GM19452 (cell line): ENCODE measurements at regions not wholly inside any gene's neighbourhood (a gene's known extent, or its start where the extent isn't known, plus 50 kb on each side); places are given as distances from the start of the nearest gene placed in this dataset.

Experiments used
- ATAC-seq: cut with Tn5 transposase; IDR thresholded peaks from one replicate; pipeline ENCODE4 v1.9.1; 2021; ENCODE audit not compliant: unreplicated experiment

DNA sequence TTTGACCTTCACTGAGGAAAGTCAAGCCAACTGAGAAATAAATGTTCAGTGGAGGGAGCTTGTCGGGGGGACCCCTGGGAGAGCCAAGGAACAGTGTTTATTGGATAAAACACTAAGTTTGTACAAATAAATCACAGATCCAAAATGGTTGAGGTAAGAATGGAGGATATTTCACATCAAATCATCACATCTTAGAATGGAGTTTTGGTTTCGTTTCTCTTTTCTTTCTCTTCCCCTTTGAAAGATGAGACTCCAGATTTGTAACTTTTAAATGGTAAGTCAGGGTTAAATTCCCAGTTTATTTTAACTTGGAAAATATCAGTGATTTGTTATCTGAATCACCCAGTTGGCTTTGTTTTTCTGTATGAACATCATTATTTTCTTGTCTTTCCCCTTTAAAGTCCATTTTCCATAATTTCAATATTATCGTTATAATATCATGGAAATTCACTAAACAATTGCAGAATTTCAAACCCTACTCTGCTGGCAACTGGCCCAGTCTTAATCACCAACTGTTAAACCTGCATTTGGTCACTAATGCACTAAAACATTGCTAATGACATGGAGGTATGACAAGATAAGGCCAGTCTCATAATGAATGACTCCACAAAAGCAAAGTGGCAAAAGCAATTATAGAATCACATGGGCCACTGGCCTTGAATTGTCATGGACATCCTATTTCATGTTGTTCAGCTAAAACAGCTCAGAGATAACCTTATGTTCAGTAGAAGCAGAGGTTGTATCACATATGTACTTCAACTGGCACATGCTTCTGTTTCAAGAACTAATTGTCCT, 295.1 kb downstream of the SHOX2 start:
- no peak for ATAC-seq

DNA sequence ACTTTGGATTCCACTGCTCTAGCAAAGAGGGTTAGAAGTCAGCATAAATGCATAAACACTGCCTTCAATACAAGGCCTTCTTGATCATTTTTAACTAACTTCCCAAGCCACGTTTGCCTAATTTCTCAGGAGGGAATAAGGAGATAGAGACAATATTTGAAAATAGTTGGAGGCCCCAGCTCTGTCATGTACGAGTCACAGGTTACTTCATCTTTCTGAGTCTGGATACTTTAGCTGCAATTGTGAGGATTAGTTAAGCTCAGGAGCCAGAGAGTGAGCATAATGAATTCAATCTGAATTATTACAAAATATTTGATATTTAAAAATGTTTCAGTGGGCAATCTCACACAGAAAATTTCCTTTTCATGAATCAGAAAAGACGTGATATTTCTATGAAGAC, 298.9 kb downstream of the SHOX2 start:
- ATAC-seq, result no peak

GRCh38 chr3:157805538-157805937, 300.7 kb downstream of the SHOX2 start:
- ATAC-seq, result no peak

DNA sequence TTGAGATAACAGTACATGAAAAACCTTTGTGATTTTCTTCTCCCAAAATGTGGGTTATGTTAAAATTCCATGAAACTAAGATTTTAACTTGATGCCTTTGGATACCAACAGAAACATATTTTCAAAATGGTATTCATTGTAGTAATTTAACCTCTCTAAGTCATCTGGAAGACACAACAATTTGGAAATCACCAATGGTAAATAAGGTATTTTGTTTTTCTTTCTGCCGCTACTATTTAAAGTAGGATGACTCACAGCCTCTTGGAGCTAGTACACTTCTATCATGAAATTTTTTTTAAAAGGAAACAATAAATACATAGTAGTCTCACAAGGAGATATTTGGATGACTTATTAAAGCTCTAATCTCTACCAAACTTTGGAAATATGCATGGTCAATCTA, 291.6 kb upstream of the VEPH1 start:
- ATAC-seq, result no peak

DNA sequence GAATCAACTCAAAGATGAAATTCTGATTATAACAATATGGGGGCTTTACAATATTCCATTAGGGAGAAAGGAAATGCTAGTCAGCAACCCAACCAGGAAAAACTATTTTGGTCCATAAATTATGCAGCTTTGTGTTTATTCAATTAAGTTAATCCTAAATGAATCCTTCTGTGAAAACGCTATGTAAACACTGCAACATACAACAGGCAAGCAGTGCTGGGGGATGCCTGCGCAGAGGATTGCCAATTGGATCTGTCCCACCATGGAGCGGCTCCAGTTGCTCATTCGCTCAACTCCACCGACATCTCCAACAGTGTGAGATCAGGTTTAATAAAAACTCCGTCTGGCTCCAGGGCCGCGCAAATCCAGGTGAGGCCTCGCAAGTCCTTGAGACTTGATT, 290.5 kb upstream of the VEPH1 start:
- no peak for ATAC-seq

- no peak for ATAC-seq
These were observed 285.9 kb upstream of the VEPH1 start for GRCh38 chr3:157789162-157789561.

DNA sequence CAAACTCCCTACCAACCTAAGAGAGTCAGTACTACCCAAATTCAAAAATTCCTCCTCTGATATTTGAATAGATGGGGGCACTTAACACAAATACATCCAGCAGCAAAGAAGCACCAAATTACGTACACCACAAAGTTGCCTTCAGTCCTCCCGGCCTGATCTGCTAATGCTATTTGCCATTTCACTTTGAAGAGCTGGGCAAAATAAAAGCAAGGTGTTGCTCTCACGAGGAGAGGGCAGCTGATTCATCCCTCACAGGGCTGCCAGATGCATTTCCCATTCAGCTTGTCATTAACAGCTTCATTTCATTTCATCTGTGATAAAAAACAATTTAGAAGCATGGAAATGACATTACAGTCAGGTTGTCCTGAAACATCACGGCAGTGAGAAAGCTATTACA, 283.4 kb upstream of the VEPH1 start:
- ATAC-seq, result no peak

DNA sequence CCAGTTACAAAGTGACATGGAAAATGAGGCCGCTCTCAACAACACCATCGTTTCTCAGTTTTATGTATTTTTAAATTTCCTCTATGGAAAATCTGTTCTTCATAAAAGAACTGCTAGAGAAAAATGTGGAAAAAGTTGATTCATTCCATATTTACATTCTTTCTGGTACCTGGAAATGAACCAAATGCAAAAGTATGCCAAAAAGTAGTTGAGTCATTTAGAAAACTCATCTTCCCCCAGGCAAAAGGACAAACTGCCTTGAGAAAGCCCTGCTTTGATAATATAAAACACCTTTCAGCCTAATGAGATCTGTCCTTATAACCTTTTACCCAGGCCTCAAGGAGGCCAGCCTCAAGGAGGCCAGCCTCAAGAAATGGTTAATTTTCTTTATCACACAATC, 283.0 kb upstream of the VEPH1 start:
- no peak for ATAC-seq

DNA sequence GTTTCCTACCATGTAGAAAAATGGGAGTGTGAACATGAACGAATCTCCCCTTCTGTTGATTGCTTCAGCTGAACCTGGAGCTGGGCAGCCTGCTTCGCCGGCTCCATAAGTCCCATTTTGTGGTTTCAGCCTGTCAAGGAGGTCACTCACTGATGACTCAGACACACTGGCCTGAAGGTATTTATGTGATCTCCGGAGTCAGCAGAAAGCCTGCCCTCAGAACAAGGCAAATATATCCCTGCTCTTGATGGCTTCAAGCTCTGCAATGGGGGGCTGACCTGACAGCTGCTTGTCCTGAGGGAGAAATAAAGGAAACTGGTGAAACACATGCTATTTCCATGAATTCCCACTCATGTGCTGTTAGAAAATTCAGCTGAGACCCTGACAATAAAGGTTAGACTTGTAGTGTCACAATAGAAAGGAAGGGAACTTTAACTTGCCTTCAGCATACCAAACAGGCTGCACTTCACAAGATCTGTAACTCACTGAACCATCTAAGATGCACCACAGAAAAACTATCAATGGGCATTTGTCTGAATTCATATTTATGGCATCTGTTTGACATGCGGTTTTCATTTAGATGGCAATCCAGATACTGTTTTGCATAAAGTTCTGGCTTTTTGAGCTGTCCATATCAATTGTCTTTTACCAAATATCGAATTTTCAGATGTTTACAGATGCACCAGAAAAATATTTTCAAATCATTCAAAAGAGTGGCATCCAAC, 282.0 kb upstream of the VEPH1 start:
- ATAC-seq, result no peak

GRCh38 chr3:157782236-157782635, 279.0 kb upstream of the VEPH1 start:
- no peak for ATAC-seq

GRCh38 chr3:157776861-157777260, 273.6 kb upstream of the VEPH1 start:
- no peak for ATAC-seq

DNA sequence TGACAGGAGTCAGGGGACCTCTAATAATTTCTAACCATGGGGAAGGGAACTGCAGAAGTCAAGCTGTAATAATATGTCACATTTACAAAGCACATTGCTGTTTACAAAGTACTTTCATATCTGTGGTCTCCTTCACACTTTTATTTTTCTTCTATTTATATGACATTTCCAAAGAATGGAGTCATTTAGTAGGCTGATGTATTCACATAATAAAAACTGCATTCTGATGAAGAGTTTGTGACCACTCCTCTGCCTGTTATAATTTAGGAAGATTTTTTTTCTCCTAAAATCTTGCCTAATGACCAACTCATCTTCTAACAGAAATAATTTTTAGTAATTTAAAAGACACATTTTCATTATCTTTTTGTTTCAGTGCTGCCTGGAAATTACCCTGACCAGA, 272.2 kb upstream of the VEPH1 start:
- no peak for ATAC-seq

- no peak for ATAC-seq
These were observed 266.2 kb upstream of the VEPH1 start for GRCh38 chr3:157769378-157769777.

DNA sequence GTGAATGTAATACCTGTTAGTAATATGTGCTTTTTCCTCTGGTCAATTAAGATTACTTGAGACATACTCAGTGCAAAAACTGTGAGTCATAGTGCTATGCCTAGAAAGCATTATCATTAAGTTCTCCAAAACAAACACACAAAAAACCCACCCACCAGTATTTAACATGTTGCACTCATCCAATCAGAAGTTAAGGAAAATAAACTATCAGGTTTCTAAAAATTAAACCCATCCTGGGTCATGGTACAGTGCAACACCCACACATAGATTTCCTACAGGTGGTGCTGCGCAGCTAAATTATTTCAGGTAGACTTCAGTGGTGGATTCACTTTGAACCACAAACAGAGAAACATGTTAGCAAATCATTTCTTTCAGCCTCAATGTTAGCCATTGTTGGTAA, 264.4 kb upstream of the VEPH1 start:
- no peak for ATAC-seq

DNA sequence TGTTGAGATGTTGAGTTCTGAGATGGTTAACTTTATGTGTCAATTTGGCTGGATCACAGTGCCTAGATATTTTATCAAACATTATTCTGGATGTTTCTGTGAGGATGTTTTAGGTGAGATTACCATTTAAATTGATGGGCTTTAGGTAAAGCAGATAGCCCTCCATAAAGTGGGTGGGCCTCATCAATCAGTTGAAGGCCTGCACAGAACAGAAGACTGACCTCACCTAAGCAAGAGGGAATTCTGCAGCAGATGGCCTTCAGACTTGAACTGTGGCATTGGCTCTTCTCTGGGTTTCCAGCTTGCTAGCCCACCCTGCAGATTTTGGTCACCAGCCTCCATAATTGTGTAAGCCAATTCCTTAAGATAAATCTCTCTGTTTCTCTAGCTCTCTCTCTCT, 260.4 kb upstream of the VEPH1 start:
- no peak for ATAC-seq

DNA sequence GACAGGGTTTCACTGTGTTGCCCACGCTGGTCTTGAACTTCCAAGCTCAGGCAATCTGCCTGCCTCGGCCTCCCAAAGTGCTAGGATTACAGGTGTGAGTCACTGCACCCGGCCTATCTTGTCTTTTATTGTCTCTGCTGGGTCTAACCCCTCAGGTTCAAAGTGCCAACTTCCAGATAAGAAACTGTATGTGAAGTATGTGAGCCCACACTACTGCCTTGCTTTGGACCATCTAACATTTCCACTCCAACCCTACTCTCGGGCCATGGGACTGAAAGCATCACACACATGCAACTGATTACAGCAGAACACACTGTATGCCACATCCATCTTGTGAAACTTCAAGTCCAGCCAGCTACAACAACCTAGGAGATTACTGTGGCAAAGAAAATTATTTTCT, 256.1 kb upstream of the VEPH1 start:
- no peak for ATAC-seq

- ATAC-seq, result no peak
These were observed 252.0 kb upstream of the VEPH1 start for GRCh38 chr3:157755233-157755632.

- ATAC-seq, result no peak
These were observed 251.2 kb upstream of the VEPH1 start for GRCh38 chr3:157754451-157754850.

GRCh38 chr3:157753787-157754136, 250.5 kb upstream of the VEPH1 start:
- no peak for ATAC-seq

DNA sequence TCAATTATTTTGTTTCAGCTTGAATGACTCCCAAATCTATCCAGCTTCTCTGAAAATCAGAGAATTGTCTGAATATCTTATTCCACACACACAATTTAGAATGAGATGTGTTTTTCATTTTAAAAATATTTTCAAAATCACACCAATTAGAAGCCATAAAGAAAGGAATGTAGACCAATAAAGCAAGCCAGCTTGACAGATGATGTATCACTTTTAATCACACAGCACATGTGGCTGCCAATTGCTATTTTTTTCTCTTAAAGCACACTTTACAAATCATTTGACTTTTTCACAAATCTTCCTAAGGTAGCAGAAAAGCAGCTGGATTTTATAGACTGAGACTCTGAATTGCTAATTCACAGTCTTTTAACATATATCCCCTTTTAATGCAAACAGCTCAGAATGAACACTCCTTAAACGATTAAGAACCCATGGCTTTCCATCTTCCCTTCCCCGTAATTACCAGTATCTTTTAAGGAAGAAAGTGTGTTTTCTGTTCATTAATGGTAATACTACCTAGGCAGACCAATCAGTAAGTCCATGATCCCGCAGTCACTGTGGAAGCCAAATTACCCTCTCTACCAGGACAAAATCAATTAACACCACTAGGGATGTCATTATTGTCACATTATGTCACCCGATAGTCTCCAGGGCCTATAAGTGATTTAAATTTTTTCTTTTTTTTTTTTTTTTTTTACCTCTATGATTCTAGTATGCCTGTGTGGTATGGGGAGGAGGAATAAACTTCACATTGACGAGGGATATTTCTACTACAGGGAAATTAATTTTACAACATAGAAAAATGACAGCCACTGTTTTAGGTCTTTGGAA, 250.0 kb upstream of the VEPH1 start:
- no peak for ATAC-seq

GRCh38 chr3:157752554-157752953, 249.3 kb upstream of the VEPH1 start:
- ATAC-seq, result no peak

- ATAC-seq, result no peak
These were observed 248.2 kb upstream of the VEPH1 start for GRCh38 chr3:157751386-157751785.
